NCI-H774 (cell line): ENCODE measurements at regions not wholly inside any gene's neighbourhood (a gene's known extent, or its start where the extent isn't known, plus 50 kb on each side); places are given as distances from the start of the nearest gene placed in this dataset.
"Not testable (repeated sequence)": the region's sequence is repeated elsewhere in the genome, so short reads cannot be mapped to it uniquely, and the experiment has no call there.

Source experiments
- DNase-seq: peaks from one replicate; lab custom pipeline; 2025; lab: John Stamatoyannopoulos, UW

DNA sequence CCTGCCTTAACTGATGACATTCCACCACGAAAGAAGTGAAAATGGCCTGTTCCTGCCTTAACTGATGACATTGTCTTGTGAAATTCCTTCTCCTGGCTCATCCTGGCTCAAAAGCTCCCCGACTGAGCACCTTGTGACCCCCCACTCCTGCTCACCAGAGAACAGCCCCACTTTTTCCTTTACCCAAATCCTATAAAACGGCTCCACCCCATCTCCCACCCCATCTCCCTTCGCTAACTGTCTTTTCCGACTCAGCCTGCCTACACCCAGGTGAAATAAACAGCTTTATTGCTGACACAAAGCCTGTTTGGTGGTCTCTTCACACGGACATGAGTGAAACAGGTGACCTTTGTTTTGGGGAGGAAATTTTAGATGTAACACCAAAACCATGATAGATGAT is 674.4 kb downstream of the TLE1 start:
- not testable (repeated sequence) for DNase-seq

GRCh38 chr9:81013191-81013590 is 676.2 kb downstream of the TLE1 start:
- not testable (repeated sequence) for DNase-seq

GRCh38 chr9:81002906-81003305 is 686.4 kb downstream of the TLE1 start:
- no peak for DNase-seq

DNA sequence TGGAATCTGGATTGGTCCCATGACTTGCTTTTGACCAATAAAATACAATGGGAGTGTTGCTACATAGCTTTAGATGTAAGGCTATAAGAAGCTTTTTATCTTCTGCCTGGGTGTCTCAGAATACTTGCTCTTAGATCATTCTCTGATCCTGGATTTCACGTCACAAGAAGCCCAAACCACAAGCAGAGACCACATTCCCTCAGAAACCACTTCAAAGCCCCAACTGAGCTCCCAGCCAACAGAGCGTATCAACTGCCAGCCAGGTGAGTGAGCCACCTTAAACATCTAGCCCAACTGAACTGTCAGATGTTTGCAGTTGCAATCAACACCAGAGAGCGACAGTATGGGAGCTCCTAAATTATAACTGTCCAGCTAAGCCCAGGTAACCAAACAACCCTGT is 687.1 kb downstream of the TLE1 start:
- DNase-seq, result no peak

DNA sequence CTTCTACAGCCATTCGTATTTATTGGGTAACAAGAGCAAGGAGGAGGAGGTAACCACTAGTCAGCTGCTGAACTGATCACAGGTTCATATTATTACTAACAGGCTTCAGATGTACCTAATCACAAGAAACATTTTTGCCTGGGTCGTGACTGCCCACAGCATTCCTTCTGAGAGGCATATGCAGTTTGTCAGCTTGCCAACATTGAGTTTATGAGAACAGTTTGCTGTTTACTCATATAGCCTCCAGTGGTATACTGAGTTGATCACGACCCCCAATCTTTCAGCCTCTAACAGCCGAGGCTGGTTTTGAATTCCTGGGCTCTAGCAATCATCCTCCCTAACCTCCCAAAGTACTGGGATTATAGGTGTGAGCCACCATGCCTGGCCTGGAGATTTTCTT is 693.6 kb downstream of the TLE1 start:
- no peak for DNase-seq

- DNase-seq, result no peak
These were observed 694.5 kb downstream of the TLE1 start for GRCh38 chr9:80994892-80995291.

- DNase-seq, result not testable (repeated sequence)
These were observed 703.8 kb downstream of the TLE1 start for GRCh38 chr9:80985595-80985994.

- no peak for DNase-seq
These were observed 712.9 kb downstream of the TLE1 start for GRCh38 chr9:80976403-80976802.

GRCh38 chr9:80970377-80970776 is 719.0 kb downstream of the TLE1 start:
- DNase-seq, result not testable (repeated sequence)

DNA sequence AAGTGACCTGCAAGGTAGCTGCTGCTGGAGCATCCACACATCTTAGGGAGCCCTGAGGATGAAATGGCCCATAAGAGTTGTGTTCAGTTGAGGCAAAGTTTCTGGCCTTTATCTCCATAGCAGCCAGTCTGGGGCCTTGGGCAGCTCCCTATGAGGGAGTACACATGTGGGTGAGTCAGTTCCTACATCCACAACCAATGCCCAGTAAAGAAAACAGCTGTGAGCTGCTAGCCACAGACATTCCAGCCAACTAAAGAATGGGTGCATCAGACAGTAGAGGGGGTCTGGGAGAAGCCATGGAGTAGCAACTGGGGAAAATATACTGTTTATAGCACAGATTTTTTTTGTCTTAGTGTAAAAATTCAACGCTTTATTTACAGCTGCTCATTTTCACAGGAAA is 720.7 kb downstream of the TLE1 start:
- no peak for DNase-seq

- DNase-seq, result no peak
These were observed 724.4 kb downstream of the TLE1 start for GRCh38 chr9:80964914-80965313.

- DNase-seq, result no peak
These were observed 725.0 kb downstream of the TLE1 start for GRCh38 chr9:80964374-80964773.

DNA sequence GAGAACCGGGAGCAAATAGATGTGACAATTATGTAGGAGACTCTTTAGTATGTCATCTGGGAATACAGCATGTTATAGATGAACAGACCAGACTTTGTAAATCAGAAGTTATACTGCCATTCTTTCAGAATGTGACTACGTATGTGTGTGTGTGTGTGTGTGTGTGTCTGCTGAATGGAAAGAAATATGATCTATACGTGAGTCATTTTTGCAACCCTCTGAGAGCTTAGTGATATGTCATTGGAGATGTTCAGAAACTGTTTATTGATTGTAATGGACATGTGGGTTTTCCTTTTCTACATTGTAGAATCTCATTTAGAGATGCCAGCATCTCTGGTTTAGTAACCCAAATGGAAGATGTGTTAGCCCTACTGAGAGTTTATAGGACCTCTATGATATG is 731.5 kb downstream of the TLE1 start:
- no peak for DNase-seq

DNA sequence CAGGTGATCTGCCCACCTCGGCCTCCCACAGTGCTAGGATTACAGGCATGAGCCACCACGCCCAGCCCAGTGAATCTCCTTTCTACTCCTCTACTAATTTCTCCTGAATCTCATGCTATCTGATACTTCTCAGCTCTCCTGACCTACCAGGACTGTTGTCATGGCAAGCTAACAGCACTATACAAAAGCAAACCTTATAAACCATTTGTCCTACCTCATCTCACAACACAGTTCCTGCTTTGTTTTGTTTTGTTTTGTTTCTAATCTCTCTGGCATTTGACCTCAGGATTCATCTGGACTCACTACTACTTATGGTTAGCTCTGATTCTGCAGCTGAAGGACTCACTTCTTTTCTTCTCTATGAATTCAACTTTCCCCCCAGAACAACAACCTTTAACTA is 734.8 kb downstream of the TLE1 start:
- DNase-seq, result no peak

DNA sequence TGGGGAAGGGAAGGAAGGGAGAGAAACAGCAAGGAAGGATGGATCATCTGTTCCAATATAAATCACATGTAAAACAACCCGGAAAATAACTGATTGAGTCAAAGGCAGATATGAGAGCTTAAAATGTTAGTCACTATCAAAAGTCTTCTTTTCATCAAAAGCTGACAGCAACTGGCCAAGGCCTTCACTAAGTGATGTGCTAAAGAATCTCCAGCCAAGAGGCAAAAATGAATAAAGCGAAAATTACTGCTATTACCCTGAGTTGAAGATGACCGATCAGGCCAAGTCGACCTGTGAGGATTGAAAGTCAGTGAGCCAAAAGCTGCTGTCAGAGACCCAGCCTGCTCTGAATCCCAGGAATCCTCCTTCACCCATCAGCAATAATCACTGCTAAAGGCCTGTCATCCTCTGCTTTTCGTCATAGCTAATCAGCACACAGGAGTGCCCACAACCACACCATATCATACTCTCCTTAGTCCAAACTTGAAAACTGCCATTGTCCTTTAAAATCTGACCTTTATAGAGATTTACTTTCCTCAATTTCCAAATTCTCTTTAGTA is 736.9 kb downstream of the TLE1 start:
- no peak for DNase-seq

- no peak for DNase-seq
These were observed 737.7 kb downstream of the TLE1 start for GRCh38 chr9:80951675-80952074.

- DNase-seq, result no peak
These were observed 740.5 kb downstream of the TLE1 start for GRCh38 chr9:80948876-80949275.

DNA sequence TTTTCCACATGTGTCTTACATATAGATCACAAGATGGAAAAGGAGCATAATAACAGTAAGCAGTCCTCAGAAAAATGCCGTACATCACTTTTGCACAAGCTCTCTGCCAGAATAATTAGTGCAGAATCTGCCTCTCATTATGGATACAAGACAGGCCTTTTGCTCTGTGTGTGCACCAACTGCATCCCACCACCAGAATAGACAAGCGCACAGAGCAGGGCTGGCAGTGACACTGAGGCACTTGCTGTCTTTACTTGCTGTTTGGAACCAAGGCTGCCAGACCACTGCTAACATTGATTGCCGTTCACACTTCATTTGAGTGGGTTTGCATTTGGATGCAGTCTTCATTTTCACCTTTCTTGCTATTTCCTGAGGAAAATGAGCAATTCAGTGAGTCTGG is 741.3 kb downstream of the TLE1 start:
- DNase-seq, result no peak

- no peak for DNase-seq
These were observed 742.7 kb downstream of the TLE1 start for GRCh38 chr9:80946496-80947170.

DNA sequence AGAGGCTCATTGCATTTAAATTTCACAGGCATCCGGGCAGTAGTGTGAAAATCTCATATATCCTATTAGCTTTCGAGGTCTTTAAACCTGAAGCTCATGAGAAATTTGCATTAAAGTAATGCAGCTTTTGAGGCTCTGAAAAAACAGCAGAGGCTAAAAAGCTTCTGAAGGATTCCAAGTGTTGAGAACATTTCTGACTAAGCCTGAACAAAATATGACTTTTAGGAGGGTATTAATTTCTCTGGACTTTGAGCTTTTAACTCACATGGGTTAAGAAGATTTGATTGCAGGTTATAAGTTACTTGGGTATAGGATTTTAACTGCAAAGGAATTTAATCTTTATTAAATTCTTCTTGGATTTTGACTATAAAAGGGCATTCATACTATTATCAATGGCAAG is 743.9 kb downstream of the TLE1 start:
- no peak for DNase-seq

DNA sequence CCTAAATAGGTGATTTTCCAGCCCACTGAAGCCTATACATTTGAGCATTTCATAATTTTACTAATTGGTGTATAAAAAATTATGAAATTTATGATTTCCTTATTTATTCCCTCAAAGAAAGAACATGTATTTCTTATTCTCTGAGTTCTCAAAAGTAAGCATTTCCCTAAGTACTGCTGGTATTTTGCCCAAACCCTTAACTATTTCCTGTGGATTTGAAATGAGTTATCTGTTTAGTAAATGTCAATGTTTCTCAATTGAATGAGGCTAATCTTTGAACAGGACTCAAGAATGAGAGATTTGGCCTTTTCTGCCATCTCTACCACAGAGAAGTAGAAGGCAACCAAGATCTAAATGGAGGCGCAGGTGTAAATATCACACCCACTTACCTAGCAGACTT is 751.7 kb downstream of the TLE1 start:
- DNase-seq, result no peak

GRCh38 chr9:80934095-80934494 is 755.3 kb downstream of the TLE1 start:
- DNase-seq, result no peak

DNA sequence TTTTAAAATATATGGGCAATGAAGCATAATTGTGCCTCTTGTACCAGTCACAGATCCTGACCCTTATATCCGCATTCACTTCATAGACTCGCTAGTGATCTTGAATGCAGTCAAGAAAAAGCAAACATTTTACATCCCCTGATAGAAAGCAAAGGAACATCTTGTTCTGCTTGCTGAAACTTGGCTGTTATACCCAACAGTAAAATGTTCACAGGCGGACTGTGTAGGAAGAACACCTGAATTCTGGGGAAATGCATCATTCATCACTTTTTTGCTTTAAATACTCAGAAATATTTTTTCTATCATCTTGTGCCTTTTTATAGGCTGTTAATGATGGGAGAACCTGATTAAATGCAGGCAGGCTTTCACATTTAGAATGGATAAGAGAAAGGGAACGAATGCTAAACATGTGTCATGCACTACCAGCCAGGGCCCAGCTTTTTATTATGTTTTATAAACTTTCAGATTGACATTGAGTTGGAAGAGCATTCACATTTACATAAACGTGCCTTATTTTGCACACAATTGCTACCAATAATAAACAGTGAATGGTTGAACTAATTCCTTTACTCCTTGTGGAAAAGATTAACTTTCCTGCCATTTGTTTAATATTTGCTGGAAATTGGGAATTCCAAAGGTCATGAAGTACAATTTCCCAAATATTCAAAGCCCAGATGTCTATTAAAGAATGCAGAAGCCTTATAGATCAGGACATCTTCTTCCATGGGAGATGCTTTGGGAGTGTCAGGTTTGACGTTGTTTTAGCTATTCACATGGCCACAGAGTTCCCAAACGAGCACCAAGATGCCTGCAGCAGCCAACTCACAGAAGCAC is 756.2 kb downstream of the TLE1 start:
- no peak for DNase-seq
